ENCODE measurements at regions not wholly inside any gene's neighbourhood (a gene's known extent, or its start where the extent isn't known, plus 50 kb on each side); places are given as distances from the start of the nearest gene placed in this dataset.

DNA sequence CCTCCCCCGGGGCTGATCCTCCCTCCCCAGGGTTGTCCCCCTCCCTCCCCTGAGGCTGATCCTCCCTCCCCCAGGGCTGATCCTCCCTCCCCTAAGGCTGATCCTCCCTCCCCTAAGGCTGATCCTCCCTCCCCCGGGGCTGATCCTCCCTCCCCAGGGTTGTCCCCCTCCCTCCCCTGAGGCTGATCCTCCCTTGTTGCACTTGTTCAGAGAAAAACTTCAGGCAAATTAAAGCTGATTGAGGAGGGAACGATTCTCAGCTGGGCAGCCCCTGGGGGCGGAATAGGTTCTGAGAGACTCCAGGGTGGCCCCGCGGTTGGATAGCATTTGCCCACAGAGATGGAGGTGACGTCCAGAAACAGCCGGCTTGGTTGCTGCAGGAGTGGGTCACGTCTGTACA is 110.7 kb upstream of the ADRA2C start:
- TF ChIP-seq POLR2A (IDR thresholded peaks at IDR 0.05; ENCODE audit: low read length) (no peak), GATA1 (IDR thresholded peaks at IDR 0.05; ENCODE audit: low read depth, low read length) (no peak)

Measured in erythroblast (primary cell).